Vagina (tissue), 2 donors: ENCODE measurements at regions not wholly inside any gene's neighbourhood (a gene's known extent, or its start where the extent isn't known, plus 50 kb on each side); places are given as distances from the start of the nearest gene placed in this dataset.
"Not testable (repeated sequence)": the region's sequence is repeated elsewhere in the genome, so short reads cannot be mapped to it uniquely, and the experiment has no call there.

ENCODE experiments used
- CTCF ChIP-seq, 3 experiments: fragments of 450-650 bp in 2 of 3; fragments of 200-600 bp in 1 of 3; sonication (generic) in 1 of 3; IDR thresholded peaks; one replicate each; pipeline ENCODE4 v1.5.1; 2017 to 2019; ENCODE audit warnings: antibody characterized with exemption in 3 of 3, mild to moderate bottlenecking in 2 of 3, moderate library complexity in 2 of 3
- POLR2A ChIP-seq, 2 donors: fragments of 450-650 bp; IDR thresholded peaks; one replicate each; pipeline ENCODE4 v1.6.1; 2017; ENCODE audit warnings: antibody characterized with exemption in 2 of 2, mild to moderate bottlenecking in 2 of 2, moderate library complexity in 2 of 2
- POLR2AphosphoS5 ChIP-seq, 2 donors: sonication (generic); formaldehyde crosslinking; IDR thresholded peaks; one replicate each; pipeline ENCODE4 v1.9.0; 2017; ENCODE audit warnings: antibody characterized with exemption in 2 of 2, mild to moderate bottlenecking in 2 of 2, low read depth in 1 of 2; ENCODE audit not compliant: insufficient read depth in 1 of 2

GRCh38 chr2:53313644-53314043, 454.0 kb upstream of the CHAC2 start:
- TF ChIP-seq POLR2A (IDR thresholded peaks at IDR 0.05); CTCF (IDR thresholded peaks at IDR 0.05); POLR2AphosphoS5 (IDR thresholded peaks at IDR 0.05; ENCODE audit: insufficient read depth in 1 of 2, low read depth in 1 of 2): not testable (repeated sequence)
